GM10248 (cell line): ENCODE measurements at regions not wholly inside any gene's neighbourhood (a gene's known extent, or its start where the extent isn't known, plus 50 kb on each side); places are given as distances from the start of the nearest gene placed in this dataset.

Source experiments
- CTCF ChIA-PET: fragments of 300-600 bp; sonication (Branson Sonifier 250); formaldehyde crosslinking; extraction: SDS; loops from one replicate; lab custom pipeline; 2021; ENCODE audit warnings: antibody characterized with exemption; lab: Yijun Ruan, JAX
- POLR2A ChIA-PET: fragments of 350-650 bp; sonication (Branson Sonifier 250); formaldehyde crosslinking; extraction: SDS; loops from one replicate; lab custom pipeline; 2020; ENCODE audit warnings: antibody characterized with exemption; lab: Yijun Ruan, JAX
- DNase-seq: peaks from one replicate; pipeline ENCODE4 v3.0.0; 2012; ENCODE audit errors: extremely low spot score
- TF ChIP-seq, protein P1 (sequence below): IDR thresholded peaks from 2 replicates; pipeline ENCODE4 v1.5.1; 2012; ENCODE audit warnings: mild to moderate bottlenecking, low read depth; ENCODE audit errors: extremely low read depth, missing control alignments, control extremely low read depth

DNA sequence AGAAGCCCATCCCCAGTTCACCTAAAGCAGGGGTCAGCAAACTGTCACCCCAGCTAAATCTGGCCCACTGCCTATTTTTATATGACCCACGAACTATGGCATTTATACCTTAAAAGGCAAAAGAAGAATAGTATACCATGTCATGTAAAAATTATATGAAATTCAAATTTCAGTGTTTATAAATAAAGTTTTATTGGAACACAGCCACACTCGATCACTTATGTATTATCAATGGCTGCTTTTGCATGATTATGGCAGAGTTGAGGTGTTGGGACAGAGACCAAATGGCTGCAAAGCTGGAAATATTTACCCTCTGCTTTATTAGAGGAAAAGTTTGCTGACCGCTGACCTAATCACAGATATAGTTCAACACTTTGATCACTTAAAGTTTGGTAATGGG is 59.2 kb upstream of the GATB start:
- CTCF ChIA-PET, result interaction anchor here (1.2 to 4.6 kb wide), 2 partner anchors 17 to 35 kb away, joined by 3 to 21 read pairs; no protein-coding TSS in a partner anchor
- DNase-seq, result no peak
- TF ChIP-seq, protein P1, sequence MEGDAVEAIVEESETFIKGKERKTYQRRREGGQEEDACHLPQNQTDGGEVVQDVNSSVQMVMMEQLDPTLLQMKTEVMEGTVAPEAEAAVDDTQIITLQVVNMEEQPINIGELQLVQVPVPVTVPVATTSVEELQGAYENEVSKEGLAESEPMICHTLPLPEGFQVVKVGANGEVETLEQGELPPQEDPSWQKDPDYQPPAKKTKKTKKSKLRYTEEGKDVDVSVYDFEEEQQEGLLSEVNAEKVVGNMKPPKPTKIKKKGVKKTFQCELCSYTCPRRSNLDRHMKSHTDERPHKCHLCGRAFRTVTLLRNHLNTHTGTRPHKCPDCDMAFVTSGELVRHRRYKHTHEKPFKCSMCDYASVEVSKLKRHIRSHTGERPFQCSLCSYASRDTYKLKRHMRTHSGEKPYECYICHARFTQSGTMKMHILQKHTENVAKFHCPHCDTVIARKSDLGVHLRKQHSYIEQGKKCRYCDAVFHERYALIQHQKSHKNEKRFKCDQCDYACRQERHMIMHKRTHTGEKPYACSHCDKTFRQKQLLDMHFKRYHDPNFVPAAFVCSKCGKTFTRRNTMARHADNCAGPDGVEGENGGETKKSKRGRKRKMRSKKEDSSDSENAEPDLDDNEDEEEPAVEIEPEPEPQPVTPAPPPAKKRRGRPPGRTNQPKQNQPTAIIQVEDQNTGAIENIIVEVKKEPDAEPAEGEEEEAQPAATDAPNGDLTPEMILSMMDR, result no peak
- POLR2A ChIA-PET, result no interaction called here

DNA sequence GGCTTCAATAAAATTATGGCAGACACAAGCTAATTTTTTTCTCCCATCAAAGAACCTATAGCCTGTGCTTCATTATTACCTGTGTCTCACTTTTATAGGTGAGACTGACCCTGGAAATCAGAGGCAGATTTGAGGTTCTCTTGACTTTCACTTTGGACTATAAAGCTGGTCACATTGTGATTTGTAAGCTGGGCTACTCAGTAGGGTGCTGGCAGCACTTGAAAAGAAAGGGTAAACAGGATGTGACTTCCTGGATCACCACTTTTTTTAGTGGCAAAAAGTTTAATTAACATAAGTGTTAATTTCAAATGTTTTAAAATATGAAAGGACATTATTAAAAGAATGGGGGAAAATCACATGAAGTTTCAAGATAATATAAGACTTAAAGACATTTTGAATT is 50.6 kb upstream of the GATB start:
- CTCF ChIA-PET, result interaction anchor here (1.0 to 6.1 kb wide), 3 partner anchors 9 to 18 kb away, joined by 3 to 31 read pairs (median 19); no protein-coding TSS in a partner anchor
- DNase-seq, result no peak
- TF ChIP-seq, protein P1, result no peak
- POLR2A ChIA-PET, result no interaction called here
